ENCODE measurements at regions not wholly inside any gene's neighbourhood (a gene's known extent, or its start where the extent isn't known, plus 50 kb on each side); places are given as distances from the start of the nearest gene placed in this dataset.

DNA sequence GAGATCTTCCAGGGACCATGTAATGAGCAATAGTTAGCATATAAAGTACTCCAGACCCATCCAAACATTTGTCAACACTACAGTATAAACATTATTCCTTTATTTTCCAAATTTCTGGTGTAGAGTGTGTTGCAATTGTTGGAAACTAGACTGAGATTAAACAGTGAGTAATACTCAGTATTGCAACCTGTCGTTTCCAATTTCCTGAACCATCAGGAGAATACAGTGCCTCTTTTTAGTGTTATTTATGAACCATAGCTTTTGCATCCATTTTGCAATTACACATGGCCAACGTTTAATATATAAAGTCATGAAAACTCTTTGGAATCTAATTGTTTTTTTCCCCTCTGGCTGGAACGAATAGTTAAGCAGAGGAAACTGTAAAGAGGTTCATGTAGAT lies 58.3 kb upstream of the DHRSX start (continued):
- TF ChIP-seq BRCA1 (IDR thresholded peaks at IDR 0.05; ENCODE audit: low read depth, low read length) (no peak), TAF7 (optimal IDR thresholded peaks at IDR 0.05; ENCODE audit: borderline replicate concordance, low read depth, low read length) (no peak), TAF1 (IDR thresholded peaks at IDR 0.05; ENCODE audit: low read depth, low read length) (no peak), HDAC6 (IDR thresholded peaks at IDR 0.05; ENCODE audit: low read depth, low read length) (no peak)
- TF ChIP-seq, protein P1, sequence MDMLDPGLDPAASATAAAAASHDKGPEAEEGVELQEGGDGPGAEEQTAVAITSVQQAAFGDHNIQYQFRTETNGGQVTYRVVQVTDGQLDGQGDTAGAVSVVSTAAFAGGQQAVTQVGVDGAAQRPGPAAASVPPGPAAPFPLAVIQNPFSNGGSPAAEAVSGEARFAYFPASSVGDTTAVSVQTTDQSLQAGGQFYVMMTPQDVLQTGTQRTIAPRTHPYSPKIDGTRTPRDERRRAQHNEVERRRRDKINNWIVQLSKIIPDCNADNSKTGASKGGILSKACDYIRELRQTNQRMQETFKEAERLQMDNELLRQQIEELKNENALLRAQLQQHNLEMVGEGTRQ (IDR thresholded peaks at IDR 0.05; ENCODE audit: low read length) = no peak
- TF ChIP-seq, protein P2, sequence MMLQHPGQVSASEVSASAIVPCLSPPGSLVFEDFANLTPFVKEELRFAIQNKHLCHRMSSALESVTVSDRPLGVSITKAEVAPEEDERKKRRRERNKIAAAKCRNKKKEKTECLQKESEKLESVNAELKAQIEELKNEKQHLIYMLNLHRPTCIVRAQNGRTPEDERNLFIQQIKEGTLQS (IDR thresholded peaks at IDR 0.05; ENCODE audit: insufficient read depth, low read depth, low read length) = no peak
